ENCODE measurements at regions not wholly inside any gene's neighbourhood (a gene's known extent, or its start where the extent isn't known, plus 50 kb on each side); places are given as distances from the start of the nearest gene placed in this dataset.

- TF ChIP-seq, protein P1, sequence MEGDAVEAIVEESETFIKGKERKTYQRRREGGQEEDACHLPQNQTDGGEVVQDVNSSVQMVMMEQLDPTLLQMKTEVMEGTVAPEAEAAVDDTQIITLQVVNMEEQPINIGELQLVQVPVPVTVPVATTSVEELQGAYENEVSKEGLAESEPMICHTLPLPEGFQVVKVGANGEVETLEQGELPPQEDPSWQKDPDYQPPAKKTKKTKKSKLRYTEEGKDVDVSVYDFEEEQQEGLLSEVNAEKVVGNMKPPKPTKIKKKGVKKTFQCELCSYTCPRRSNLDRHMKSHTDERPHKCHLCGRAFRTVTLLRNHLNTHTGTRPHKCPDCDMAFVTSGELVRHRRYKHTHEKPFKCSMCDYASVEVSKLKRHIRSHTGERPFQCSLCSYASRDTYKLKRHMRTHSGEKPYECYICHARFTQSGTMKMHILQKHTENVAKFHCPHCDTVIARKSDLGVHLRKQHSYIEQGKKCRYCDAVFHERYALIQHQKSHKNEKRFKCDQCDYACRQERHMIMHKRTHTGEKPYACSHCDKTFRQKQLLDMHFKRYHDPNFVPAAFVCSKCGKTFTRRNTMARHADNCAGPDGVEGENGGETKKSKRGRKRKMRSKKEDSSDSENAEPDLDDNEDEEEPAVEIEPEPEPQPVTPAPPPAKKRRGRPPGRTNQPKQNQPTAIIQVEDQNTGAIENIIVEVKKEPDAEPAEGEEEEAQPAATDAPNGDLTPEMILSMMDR (IDR thresholded peaks at IDR 0.05), result no peak
- TF ChIP-seq POLR2A (IDR thresholded peaks at IDR 0.05), result no peak
Measured at GRCh38 chr12:90569685-90570084, 385.3 kb downstream of the CCER1 start.

All from heart left ventricle (tissue), 13 donors.